ENCODE measurements at regions not wholly inside any gene's neighbourhood (a gene's known extent, or its start where the extent isn't known, plus 50 kb on each side); places are given as distances from the start of the nearest gene placed in this dataset.
"Not testable (repeated sequence)": the region's sequence is repeated elsewhere in the genome, so short reads cannot be mapped to it uniquely, and the experiment has no call there.

DNA sequence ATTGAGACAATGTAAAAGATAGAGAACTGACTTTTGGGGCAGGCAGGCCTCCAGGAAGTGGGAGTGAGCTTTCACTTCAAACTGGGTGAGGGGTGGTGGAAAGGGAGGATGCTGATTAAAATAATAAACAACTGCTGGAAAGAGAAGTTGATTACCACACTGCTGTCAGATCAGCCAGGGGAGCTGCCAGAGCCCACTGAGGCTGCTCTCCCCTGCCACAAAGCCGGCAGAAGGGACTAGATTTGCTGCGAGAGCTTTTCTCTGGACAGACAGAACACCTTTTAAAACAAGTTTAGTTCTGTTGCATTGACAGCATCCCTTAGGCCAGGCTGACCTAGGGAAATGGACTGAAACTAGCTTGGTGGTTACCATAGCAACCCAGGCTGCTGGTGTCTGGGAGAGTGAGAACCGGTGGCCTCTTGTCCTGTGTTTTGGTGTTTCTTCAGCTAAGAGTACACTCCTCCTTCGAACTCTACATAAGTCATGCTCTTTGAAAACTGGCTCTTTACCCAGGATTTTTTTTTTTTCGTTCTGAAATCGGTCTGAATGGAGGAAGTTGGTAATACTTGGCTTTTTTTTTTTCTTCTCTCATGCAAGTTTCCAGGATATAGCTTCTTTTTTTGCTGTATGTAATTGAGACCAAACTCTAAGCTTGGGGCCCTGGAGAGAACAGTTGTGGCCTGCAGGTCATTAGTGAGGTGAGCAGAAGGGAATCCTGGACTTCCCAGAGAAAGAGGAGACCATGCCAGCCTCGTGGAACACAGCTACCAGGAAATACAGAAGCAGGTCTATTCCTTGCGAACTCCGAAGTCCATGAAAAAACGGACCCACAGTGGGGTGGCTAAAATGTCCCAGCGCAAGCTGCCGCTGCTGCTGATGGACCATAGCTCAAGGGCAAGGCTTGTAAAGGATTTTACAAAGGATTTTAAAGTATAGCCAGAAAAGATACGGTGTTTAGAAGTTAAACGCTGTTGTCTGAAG lies 374.4 kb downstream of the UTRN start:
- DNase-seq: peak; percentile 65

DNA sequence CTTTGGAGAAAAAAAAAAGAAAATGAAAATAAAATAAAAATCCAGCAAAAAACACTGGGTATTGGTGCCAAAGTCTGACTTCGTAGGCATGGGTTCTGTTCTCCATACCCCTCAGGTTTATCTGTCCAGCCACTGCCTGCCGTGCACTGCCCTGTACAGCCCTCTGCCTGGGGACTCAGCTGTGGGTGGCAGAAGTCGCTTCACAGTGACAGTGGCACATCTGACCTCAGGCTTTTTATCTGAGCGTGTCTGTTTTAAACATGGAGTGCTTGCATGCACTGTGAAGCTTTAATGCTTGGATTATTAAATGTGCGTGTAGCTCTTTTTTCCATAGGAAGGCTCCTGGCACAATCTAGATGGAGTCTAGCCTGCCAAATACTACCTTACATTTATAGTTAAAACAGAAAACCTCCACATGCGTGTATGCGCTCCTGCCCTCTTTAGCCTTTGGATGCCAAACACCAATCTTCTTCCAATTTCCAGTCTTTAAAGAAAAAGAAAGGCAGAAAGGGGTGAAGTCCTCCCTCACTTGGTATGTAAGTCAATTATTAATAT lies 375.5 kb downstream of the UTRN start:
- DNase-seq: no peak

DNA sequence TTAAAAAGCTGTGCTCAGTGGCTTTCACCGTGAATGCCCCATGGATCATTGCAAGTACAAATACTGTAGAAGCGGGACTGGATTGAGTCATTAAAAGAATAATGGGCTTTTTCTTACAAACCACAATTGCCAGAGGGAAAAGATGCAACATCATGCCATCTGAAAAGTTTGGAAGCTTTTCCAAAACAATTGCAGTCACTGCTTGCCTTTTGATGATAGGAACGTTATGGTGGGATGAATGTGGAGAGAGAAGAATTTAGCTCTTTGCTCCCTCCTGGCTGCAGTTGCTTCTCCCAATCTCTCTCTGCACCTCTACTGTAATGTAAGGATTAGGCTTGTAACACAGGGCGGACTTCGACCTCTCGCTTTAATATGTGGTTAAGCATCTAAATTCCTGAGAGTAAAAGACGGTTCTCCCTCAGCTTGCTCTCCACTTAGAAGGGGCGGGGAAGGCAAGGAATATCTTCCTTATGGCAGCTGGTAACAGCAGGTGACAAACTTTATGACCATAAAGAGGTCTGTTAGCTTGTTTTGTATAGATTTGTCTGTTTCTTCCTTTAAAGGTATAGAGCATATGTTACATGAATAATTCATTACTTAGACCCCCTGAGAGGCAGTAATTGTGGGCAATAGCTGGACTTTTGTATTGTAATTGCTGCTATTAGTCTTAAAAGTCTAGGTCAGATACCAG lies 376.1 kb downstream of the UTRN start:
- no peak for DNase-seq

DNA sequence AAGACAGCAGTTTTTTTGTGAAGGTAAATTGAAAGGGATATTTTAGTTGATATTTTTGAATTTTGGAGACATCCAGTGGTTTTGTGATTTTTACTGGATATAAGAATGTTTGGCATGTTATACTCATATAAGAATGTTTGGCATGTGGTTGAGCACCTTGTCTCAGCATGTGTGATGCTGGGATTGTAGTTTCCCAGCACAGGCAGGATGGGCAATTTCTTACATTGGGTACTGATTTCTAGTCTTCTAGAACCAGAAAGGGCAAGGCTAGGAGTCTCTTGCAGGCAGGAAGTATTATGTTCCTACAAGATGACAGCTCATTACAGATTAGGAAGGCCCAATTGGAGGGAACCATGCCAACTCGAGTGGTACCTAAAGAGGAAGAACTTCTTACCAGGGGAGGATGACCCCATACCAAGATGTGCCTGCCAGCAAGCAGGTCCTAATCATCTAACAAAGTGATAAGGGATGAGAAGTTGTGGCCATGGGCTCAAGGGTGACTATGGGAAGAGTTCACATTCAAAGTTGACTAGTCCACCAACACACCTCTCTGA lies 377.8 kb downstream of the UTRN start:
- peak; percentile 29 for DNase-seq

DNA sequence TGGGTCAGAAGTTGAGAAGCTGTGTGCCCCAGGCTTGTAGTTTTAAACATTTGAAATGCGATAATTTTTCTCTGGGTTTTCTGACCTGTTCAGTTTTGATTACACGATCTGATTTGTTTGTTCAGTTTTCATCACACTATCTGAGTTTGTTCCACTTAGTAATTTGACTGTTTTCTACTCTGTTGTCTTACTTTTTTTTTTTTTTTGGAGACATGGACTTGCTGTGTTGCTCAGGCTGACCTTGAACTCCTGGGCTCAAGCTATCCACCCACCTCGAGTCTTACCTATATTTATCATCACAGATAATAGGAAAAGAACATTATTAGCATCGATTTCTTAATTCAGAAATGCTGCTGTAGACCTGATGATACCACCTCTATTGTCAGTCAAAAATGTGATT lies 379.1 kb downstream of the UTRN start:
- DNase-seq: no peak

DNA sequence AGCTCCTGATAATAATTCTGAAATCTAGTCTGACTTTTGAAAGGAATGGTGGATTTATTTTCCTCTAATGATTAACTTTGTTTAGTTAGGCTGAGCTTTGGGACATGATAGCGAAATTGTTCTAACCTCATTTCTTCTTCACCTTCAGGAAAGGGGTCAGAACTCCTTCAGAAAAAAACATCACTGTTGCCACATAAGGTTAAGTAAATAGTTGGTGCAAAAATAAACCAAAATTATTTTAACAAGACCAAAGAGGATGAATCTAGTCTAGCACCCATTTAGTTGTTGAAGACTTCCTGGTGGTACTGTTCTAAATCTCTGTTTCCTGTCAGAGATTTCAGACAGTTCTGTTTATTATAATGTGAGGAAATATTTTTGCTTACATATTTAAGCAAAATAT lies 379.8 kb downstream of the UTRN start:
- DNase-seq: no peak

DNA sequence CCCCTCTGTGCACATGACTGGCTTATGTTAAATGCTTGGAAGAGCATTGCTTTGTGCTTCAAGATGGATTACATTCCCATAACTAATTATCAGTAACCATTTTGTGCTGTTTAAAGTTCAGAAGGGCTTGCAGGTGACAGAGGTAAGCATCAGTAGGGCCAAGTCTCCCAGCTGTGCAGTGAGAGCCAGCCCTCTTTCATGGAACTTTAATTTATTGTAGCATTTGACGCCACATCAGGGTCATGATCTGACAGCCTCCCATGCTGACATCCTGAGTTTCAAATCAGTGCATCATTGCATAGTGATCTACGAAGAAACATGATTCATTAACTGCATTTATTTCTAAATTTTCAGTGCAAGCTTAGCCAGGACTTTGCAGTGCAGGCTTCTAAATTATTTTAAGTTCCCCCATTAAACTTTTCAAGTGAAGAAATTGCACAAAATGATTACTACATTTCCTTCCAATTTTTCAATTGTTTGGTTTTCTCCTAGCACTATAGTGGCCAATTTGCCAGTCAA lies 380.9 kb downstream of the UTRN start:
- peak; percentile 47 for DNase-seq

DNA sequence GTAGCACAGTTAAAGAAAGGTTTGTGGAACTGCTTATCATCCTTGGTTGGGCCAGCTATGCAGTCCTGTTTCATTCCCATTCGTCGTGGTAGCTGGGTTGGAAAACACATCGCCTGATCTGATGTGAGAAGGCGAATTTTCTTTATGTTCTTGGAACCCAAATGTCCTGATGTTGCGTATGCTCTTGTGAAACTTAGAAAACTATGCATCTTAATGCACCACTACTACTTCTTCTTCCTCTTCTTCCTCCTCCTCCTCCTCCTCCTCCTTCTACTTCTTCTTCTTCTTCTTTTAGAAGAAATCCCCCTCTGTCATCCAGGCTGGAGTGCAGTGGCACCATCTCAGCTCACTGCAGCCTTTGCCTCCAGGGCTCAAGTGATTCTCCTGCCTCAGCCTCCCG lies 381.6 kb downstream of the UTRN start:
- DNase-seq: peak; percentile 76

DNA sequence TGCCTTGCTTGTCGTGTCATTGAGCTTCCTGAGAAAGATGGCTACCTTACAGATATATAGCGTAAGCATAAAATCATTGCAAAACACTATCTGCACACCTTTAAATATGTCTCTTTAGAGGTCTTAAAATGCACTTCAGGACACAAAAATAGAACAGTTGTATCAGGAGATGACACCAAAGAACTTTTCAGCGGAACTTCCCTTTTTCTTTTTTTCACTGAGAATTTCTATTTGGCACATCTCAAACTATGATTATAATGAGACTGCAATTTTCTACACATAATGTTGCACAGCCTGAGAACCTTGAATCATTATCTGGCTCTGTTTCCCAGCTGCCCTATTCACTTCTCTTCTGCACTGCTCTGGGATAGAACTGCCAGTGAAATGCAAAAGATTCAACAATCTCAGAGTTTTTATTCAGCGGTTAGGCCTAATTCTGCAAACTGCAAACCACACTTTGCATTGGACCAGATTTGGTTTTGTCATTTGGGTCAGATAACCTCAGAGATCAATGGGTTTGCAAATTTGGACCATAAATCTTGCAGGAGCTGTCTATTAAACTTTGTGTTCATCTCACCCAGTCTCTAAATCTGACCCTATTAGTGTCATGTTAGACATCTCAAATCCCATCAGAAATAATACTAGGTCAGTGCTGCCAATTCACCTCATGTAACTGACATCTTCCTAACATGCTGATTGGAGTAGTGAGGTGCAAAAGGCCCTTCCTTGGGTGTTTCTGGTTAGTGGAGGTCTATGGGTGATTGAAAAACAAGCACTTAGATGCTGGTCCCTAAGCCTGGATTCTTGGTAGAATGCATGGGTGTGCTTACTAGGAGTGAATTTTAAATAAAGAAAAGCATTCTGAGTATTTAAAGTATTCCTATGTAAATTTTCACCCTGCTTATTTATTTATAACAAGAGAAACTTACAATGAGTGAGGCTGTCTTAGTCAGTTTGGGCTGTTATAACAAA lies 382.7 kb downstream of the UTRN start:
- DNase-seq: peak; percentile 62

DNA sequence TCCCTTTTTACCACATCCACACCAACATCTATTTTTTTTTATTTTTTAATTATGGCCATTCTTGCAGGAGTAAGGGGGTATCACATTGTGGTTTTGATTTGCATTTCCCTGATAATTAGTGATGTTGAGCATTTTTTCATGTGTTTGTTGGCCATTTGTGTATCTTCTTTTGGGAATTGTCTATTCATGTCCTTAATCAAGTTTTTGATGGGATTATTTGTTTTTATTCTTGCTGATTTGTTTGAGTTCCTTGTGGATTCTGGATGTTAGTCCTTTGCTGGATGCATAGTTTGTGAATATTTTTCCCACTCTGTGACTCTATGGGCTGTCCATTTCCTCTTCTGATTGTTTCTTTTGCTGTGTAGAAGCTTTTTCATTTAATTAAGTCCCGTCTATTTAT lies 385.1 kb downstream of the UTRN start:
- not testable (repeated sequence) for DNase-seq

DNA sequence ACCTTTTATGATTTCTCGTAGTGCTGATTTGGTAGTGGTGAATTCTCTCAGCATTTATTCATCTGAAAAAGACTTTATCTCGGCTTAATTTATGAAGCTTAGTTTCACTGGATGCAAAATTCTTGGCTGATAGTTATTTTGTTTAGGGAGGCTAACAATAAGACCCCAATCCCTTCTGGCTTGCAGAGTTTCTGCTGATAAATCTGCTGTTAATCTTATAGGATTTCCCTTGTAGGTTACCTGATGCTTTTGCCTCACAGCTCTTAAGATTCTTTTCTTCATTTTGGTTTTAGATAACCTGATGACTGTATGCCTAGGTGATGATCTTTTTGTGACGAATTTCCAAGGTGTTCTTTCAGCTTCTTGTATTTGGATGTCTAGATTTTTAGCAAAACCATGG lies 388.7 kb downstream of the UTRN start:
- DNase-seq: no peak

DNA sequence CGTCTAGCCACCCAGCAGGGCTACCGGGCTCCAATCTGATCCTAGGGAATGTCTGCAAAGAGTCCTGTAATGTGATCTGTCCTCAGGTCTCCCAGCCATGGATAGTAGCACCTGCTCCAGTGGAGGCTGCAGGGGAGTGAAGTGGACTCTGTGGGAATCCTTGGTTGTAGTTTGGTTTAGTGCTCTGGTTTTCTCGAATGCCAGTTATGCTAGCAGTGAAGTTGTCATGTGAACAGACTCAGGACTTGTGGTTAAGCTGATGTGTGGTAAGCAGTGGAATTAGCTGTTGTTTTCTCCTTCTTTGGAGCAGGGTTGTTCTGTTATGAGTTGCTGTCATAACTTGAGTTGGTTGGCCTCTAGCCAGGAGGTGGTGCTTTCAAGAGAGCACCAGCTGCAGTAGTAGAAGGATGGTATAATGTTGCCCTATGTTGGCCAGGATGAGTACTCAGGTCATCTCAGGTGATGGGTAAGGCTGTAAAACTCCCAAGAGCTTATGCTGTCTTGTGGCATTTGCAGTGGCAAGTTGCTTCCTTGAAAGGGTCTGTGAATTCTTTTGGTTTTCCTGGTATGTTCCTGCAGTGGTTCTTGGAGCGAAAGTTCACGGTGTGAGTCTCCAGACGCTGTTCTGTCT lies 390.2 kb downstream of the UTRN start:
- peak; percentile 57 for DNase-seq

DNA sequence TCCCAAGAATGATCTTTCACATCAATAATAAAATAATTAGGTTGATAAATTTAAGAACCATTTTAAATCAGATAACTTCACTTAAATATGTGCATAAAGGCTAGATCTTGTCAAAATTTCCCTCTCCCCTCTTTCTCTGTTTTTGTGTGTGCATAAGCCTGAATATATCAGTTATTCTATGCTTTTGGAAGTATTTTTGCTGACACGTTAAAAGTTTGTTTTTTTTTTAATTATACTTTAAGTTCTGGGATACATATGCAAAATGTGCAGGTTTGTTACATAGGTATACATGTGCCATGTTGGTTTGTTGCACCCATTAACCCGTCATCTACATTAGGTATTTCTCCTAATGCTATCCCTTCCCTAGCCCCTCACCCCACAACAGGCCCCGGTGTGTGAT lies 391.2 kb downstream of the UTRN start:
- not testable (repeated sequence) for DNase-seq

DNA sequence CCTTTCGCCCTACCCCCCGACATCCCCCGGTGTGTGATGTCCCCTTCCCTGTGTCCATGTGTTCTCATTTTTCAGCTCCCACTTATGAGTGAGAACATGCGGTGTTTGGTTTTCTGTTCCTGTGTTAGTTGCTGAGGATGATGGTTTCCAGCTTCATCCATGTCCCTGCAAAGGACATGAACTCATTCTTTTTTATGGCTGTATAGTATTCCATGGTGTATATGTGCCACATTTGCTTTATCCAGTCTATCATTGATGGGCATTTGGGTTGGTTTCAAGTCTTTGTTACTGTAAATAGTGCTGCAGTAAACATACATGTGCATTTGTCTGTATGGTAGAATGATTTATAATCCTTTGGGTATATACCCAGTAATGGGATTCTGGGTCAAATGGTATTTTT lies 392.1 kb downstream of the UTRN start:
- DNase-seq: not testable (repeated sequence)

DNA sequence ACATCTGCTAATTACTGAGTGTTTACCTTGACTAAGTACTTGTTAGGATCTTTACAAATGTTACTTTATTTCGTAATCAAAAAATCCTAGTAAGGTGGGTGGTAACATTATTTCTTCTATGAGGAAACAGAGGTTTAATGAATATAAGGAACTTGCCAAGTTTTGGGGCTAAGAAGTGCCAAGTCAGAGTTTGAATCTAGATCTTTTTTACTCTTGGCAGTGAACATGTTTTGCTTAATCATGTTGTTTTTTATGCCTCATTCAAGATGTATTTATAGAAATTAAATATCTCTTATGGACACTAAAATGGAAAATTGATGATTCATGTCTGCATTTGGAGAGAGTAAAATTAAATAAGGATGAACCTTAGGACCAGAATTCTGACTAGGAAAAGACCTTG lies 393.7 kb downstream of the UTRN start:
- peak; percentile 61 for DNase-seq

DNA sequence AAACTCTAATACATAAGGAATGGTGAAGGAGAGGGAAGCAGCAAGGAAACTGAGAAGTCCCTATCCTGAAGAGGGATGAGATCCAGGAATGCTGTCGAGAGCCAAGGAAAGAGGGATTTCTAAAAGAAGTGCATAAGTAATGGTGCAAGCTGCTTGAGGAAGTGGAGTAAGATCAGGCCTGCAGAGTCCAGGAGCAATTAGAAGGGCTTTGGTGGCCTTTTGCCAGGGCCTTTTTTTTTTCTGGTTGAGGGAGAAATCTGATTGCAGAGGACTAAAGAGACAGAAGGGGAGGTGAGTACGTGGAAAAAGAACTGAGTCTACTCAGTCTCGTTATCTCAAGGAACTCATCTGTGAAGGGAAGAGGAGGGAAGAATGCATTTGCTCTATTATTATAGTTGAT lies 396.2 kb downstream of the UTRN start:
- no peak for DNase-seq

DNA sequence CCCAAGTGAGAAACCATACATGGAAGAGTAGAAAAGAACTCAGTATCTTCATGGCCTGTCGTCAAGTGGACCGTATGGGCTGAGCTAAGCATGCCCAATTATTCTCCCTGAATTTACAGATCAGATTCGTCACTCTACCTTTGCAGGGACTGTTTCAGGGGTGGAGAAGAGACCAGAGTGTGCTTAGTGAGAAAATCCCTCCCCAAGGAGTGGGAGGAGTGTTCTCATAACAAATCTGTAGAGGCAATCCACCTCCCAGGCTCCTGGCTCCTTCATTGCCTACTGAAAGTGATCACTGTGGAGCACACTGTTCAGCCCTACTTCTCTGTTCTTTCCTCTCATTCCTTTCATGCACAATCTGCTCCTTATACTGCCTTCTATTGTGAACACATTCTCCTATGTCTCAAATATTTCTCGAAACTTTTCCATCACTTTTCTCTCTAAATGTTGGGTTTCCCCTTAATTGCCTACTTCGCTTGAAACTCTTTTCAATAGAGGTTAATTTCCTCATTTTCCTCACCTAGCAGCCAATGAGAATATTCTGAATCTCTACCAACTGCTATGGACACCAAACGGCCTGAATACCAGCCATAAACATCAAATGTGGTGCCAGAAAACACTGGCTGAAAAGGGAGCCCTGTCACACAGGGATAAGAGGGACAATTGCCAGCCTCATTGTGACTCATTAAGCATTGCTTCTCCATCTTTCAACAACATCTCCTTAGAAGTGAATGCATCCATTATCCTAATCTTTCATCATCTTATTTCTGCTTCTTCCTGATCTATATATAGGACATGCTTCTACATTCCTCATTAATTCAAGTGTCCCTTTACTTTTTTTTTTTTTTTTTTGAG lies 398.3 kb downstream of the UTRN start:
- DNase-seq: no peak

DNA sequence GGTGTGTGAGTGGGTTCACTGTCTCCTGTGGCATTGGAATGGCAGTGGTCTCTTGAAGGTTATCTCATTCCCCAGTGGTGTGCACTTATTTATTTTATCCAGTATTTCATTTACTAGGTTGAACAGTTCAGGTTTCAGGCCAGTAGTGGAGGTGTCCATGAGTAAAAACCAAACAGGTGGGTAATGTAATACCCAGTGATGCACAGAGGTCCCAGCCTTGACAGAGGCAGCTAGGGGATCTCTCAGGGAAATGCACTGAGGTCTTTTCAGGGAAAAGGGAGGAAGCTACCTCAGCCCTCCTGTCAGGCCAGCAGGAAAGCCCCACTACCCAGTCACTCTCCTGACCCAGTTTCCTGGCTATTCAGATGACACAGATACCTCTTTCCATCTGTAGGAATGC lies 403.6 kb downstream of the UTRN start:
- no peak for DNase-seq

DNA sequence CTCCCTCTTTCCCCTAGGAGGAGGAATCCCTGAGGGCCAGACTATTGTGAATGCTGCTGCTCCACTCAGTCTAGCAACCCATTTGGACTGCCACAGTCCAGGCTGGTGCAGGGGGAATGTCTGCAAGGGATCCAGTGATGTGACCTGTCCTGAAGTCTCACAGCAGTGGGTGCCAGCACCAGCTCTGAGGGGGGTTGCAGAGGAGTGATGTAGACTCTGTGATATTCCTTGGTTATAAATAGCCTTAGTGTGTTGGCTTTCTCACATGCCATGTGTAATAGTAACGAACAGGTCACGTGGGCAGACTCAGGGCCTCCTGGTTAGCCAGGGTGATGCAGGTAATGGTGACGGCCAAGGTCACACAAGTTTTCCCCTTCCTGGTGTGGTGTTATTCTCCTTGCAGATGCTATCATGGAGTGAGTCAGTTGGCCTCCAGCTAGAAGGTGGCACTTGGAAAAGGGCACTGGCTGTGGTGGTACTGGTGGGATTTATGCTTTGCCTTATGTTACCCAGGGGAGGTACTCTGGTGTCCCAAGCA lies 404.4 kb downstream of the UTRN start:
- no peak for DNase-seq

DNA sequence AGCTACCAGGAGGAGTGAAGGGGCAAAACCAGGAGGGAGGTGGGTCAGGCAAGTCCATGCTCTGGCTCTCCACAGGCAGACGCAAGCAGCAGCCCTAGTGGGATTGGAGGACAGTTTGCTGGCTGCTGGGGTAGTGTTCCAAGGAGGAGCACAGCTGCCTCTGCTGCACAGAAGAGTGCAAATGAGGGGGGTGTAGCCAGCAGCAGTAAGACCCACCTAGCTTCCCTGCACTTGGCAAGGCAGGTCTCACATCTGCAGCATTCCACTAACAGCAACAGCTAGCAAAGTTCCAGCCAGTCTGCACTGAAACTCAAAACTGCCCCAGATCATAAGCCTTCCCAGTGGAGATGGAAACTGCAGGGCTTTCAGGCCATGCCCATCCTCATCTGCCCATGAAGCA lies 405.0 kb downstream of the UTRN start:
- DNase-seq: no peak

Data from inflammatory macrophage treated with lipopolysaccharide for 4 hours (primary cell).